ELR (cell line): ENCODE measurements at regions not wholly inside any gene's neighbourhood (a gene's known extent, or its start where the extent isn't known, plus 50 kb on each side); places are given as distances from the start of the nearest gene placed in this dataset.

Source experiments
- DNase-seq: peaks from one replicate; pipeline ENCODE4 v3.0.0-alpha.2; 2015; ENCODE audit warnings: low read depth

- peak; percentile 2 for DNase-seq
These were observed 366.5 kb upstream of the OR4E1 start for GRCh38 chr14:22039938-22040780.

GRCh38 chr14:22036541-22037239 is 363.1 kb upstream of the OR4E1 start:
- no peak for DNase-seq

GRCh38 chr14:22026527-22026926 is 352.9 kb upstream of the OR4E1 start:
- DNase-seq: no peak

GRCh38 chr14:22025879-22026278 is 352.3 kb upstream of the OR4E1 start:
- DNase-seq: no peak

- DNase-seq: no peak
These were observed 350.5 kb upstream of the OR4E1 start for GRCh38 chr14:22024137-22024536.

- DNase-seq: no peak
These were observed 345.3 kb upstream of the OR4E1 start for GRCh38 chr14:22018890-22019289.

GRCh38 chr14:22012452-22012851 is 338.8 kb upstream of the OR4E1 start:
- no peak for DNase-seq

GRCh38 chr14:22011253-22011642 is 337.6 kb upstream of the OR4E1 start:
- no peak for DNase-seq

- DNase-seq: no peak
These were observed 337.1 kb upstream of the OR4E1 start for GRCh38 chr14:22010545-22011252.

- no peak for DNase-seq
These were observed 335.1 kb upstream of the OR4E1 start for GRCh38 chr14:22008766-22009165.

- DNase-seq: no peak
These were observed 334.3 kb upstream of the OR4E1 start for GRCh38 chr14:22007784-22008412.

GRCh38 chr14:22007363-22007762 is 333.7 kb upstream of the OR4E1 start:
- DNase-seq: no peak

GRCh38 chr14:22003461-22003860 is 329.8 kb upstream of the OR4E1 start:
- no peak for DNase-seq

GRCh38 chr14:22002860-22003284 is 329.3 kb upstream of the OR4E1 start:
- peak; percentile 3 for DNase-seq

GRCh38 chr14:21999402-21999801 is 325.8 kb upstream of the OR4E1 start:
- no peak for DNase-seq

- DNase-seq: peak; percentile 16
These were observed 323.7 kb upstream of the OR4E1 start for GRCh38 chr14:21997300-21997699.

- no peak for DNase-seq
These were observed 321.7 kb upstream of the OR4E1 start for GRCh38 chr14:21995332-21995731.

- DNase-seq: no peak
These were observed 320.2 kb upstream of the OR4E1 start for GRCh38 chr14:21993837-21994236.

GRCh38 chr14:21993070-21993469 is 319.5 kb upstream of the OR4E1 start:
- no peak for DNase-seq

GRCh38 chr14:21991130-21991529 is 317.5 kb upstream of the OR4E1 start:
- no peak for DNase-seq

- peak; percentile 3 for DNase-seq
These were observed 316.5 kb upstream of the OR4E1 start for GRCh38 chr14:21990116-21990515.

GRCh38 chr14:21989090-21989489 is 315.5 kb upstream of the OR4E1 start:
- no peak for DNase-seq
